Fibroblast of mammary gland (primary cell): ENCODE measurements at regions not wholly inside any gene's neighbourhood (a gene's known extent, or its start where the extent isn't known, plus 50 kb on each side); places are given as distances from the start of the nearest gene placed in this dataset.

ENCODE experiments used
- DNase-seq: peaks from one replicate; pipeline ENCODE4 v3.0.0-alpha.2; 2010; ENCODE audit warnings: low read depth
- H3K4me3 ChIP-seq: 2 replicates; pipeline ENCODE4 v1.5.1; 2011; ENCODE audit warnings: low read depth, mild to moderate bottlenecking, low read length, moderate library complexity; ENCODE audit not compliant: control insufficient read depth
- CTCF ChIP-seq: conservative IDR thresholded peaks from 2 replicates; pipeline ENCODE4 v1.5.1; 2011; ENCODE audit warnings: low read depth, low read length, inconsistent platforms; ENCODE audit not compliant: control insufficient read depth, insufficient read depth

DNA sequence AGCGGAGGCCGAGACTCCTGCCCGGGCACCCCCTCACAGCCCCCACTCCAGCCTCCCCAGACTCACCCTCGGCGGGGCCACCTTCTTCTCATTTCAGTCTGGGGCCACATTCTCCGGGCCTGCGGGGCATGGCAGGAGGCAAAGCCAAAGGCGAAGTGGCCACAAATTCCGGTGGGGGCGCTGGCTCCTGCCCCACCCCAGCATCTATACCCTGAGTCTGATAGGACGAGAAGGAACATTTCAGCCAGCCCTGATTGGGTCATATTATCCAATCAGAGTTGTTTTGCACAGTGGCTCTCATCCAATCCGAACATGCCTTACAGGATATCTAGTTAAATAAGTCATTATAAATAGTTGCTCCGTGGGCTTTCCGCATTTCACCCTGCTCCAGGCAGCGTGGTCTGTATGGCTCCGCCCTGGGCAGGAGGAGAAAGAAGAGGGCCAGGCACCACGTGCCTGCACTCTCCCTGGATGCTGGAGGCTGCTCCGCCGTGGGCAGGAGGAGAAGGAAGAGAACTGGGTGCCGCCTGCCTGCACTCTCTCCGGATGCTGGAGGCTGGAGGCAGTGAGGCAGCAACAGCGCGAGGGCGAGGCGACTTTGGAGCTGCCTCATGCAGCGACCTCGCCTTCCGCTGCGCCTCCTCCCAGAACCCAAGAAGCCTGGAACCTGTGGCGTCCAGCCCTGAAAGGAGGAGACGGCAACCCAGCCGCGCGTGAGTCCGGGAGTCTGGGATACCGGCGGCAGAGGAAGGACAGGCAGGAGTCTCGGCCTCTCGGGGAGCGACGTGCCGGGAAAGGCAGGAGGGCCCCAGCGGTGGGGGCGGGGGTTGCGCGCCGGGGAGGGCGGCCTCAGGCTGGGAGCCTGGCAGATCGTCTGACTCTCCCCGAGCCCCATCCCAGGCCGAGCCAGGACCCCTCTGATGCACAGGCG lies 162.9 kb downstream of the ZNF33B start:
- no peak overlapping the region for H3K4me3 ChIP-seq
- DNase-seq = peak; percentile 6
- TF ChIP-seq CTCF = no peak

DNA sequence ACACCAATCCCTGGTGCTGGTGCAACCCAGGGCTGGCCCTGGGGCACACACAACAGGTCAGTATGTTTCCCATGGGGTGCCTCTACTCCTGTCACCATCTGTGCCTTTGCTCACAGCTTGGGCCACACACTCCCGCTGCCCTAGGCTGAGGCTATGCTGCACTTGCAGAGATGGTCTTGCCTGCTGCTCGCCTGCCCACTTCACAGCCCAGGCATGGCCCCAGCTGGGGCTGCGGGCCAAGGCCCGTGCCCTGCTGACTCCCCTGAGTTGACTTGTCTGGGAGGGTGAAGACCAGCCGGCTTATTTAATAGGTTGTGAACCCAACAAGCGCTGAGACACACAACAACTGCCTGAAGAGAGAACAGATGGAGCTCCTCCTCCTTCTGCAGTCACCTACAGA lies 184.1 kb downstream of the ZNF33B start:
- no peak for DNase-seq
- H3K4me3 ChIP-seq = no peak overlapping the region
- TF ChIP-seq CTCF = no peak

- no peak overlapping the region for H3K4me3 ChIP-seq
- TF ChIP-seq CTCF = no peak
- no peak for DNase-seq
These were observed 207.3 kb downstream of the ZNF33B start for GRCh38 chr10:42431095-42431494.

- no peak overlapping the region for H3K4me3 ChIP-seq
- DNase-seq = peak; percentile 8
- peak; percentile 46 for TF ChIP-seq CTCF
These were observed 209.8 kb downstream of the ZNF33B start for GRCh38 chr10:42428534-42428933.

- no peak for TF ChIP-seq CTCF
- no peak for DNase-seq
- no peak overlapping the region for H3K4me3 ChIP-seq
These were observed 215.5 kb downstream of the ZNF33B start for GRCh38 chr10:42422911-42423310.

DNA sequence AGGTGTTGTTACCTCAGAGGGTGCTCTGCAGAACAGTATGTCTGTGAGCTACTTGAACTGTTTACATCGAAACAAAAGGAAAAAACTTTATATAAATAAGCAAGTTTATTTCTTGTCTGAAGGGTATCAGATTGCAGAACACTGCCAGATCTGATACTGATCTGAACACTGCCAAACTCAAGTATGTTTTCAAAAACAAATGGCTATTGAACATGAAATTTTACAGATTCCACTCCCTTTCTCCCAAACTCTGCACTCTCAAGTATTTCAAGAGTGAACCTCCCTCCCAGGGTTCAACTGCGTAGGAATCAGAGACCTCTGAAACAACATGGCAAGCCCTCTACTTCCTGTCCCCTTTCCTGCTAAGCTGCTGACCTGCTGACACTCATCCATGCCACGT lies 216.6 kb downstream of the ZNF33B start:
- DNase-seq = no peak
- no peak for TF ChIP-seq CTCF
- H3K4me3 ChIP-seq = no peak overlapping the region
